Keratinocyte (primary cell): ENCODE measurements at regions not wholly inside any gene's neighbourhood (a gene's known extent, or its start where the extent isn't known, plus 50 kb on each side); places are given as distances from the start of the nearest gene placed in this dataset.

ENCODE experiments used
- DNase-seq: peaks from one replicate; pipeline ENCODE4 v3.0.0-alpha.2; 2011; ENCODE audit warnings: low read depth, missing footprints, low spot score
- FAIRE-seq: peaks from 2 replicates; lab custom pipeline; 2011; peaks lifted over from hg19 to GRCh38; lab: Jason Lieb, UNC
- H2AFZ ChIP-seq: 2 replicates; pipeline ENCODE4 v1.6.0; 2012; ENCODE audit warnings: low read length, control low read depth, inconsistent platforms; ENCODE audit not compliant: control insufficient read depth
- H3K27ac ChIP-seq: 2 replicates; pipeline ENCODE4 v1.5.1; 2011; ENCODE audit warnings: low read length; ENCODE audit not compliant: control insufficient read depth, insufficient read depth
- H3K27me3 ChIP-seq: 3 replicates; pipeline ENCODE4 v1.6.0; 2011; ENCODE audit warnings: low read length; ENCODE audit not compliant: control insufficient read depth, insufficient read depth; ENCODE audit errors: extremely low read depth
- H3K36me3 ChIP-seq, 2 experiments: 2 replicates in 1 of 2; 3 replicates in 1 of 2; pipeline ENCODE4 v1.5.1; 2011; ENCODE audit warnings: low read length in 2 of 2, mild to moderate bottlenecking in 1 of 2; ENCODE audit not compliant: control insufficient read depth in 2 of 2, insufficient read depth in 2 of 2; ENCODE audit errors: extremely low read depth in 1 of 2
- H3K4me1 ChIP-seq: 3 replicates; pipeline ENCODE4 v1.5.1; 2011; ENCODE audit warnings: low read length; ENCODE audit not compliant: control insufficient read depth, insufficient read depth; ENCODE audit errors: extremely low read depth
- H3K4me2 ChIP-seq: 3 replicates; pipeline ENCODE4 v1.6.0; 2011; ENCODE audit warnings: low read depth, low read length; ENCODE audit not compliant: control insufficient read depth, insufficient read depth; ENCODE audit errors: extremely low read depth
- H3K4me3 ChIP-seq, 3 experiments: fragments of 200-600 bp in 1 of 3; sonication (generic) in 1 of 3; 2 replicates in 2 of 3; 3 replicates in 1 of 3; pipeline ENCODE4 v1.5.1; 2011 to 2016; ENCODE audit warnings: low read length in 3 of 3, mild to moderate bottlenecking in 3 of 3, control low read depth in 2 of 3, inconsistent platforms in 1 of 3, low read depth in 1 of 3, mixed read lengths in 1 of 3, mixed run types in 1 of 3, moderate library complexity in 1 of 3; ENCODE audit not compliant: control insufficient read depth in 2 of 3, insufficient read depth in 2 of 3; ENCODE audit errors: extremely low read depth in 1 of 3
- H3K79me2 ChIP-seq: 2 replicates; pipeline ENCODE4 v1.6.0; 2012; ENCODE audit warnings: low read length; ENCODE audit not compliant: control insufficient read depth, insufficient read depth
- H3K9ac ChIP-seq: 3 replicates; pipeline ENCODE4 v1.6.0; 2011; ENCODE audit warnings: low read length; ENCODE audit not compliant: control insufficient read depth, insufficient read depth; ENCODE audit errors: extremely low read depth
- H3K9me1 ChIP-seq: 3 replicates; pipeline ENCODE4 v1.6.0; 2011; ENCODE audit warnings: low read length; ENCODE audit not compliant: control insufficient read depth, insufficient read depth; ENCODE audit errors: extremely low read depth
- H3K9me3 ChIP-seq: 2 replicates; pipeline ENCODE4 v1.5.1; 2012; ENCODE audit warnings: low read depth, low read length; ENCODE audit not compliant: control insufficient read depth
- H4K20me1 ChIP-seq: 3 replicates; pipeline ENCODE4 v1.6.0; 2011; ENCODE audit warnings: low read length; ENCODE audit not compliant: control insufficient read depth, insufficient read depth; ENCODE audit errors: extremely low read depth
- CTCF ChIP-seq, 3 experiments: IDR thresholded peaks in 1 of 3; conservative IDR thresholded peaks in 1 of 3; optimal IDR thresholded peaks in 1 of 3; 2 replicates in 2 of 3; 3 replicates in 1 of 3; pipeline versions ENCODE3 to v1.5.1; 2011; ENCODE audit warnings: low read length in 3 of 3, mild to moderate bottlenecking in 3 of 3, moderate library complexity in 2 of 3, control low read depth in 1 of 3, inconsistent platforms in 1 of 3; ENCODE audit not compliant: insufficient read depth in 2 of 3; ENCODE audit errors: extremely low read depth in 1 of 3
- EZH2 ChIP-seq: IDR thresholded peaks from one replicate; pipeline ENCODE4 v1.6.1; 2012; ENCODE audit warnings: inconsistent platforms, mild to moderate bottlenecking, low read length, moderate library complexity
- dilution Hi-C: fragments of 300-500 bp; cut with MboI; formaldehyde crosslinking; loops from one replicate; pipeline ENCODE4 v1.7.0; 2020; ENCODE audit warnings: low sequenced_read_pairs; ENCODE audit not compliant: extremely low pct_ligation_motif_present

- no peak for TF ChIP-seq CTCF (optimal IDR thresholded peaks at IDR 0.05 in 1 of 3, IDR thresholded peaks at IDR 0.05 in 1 of 3, conservative IDR thresholded peaks at IDR 0.05 in 1 of 3; ENCODE audit: extremely low read depth in 1 of 3, insufficient read depth in 2 of 3, low read length in 3 of 3)
- no peak for TF ChIP-seq EZH2
- Histone ChIP-seq H3K4me2 (no peak overlapping the region), H3K79me2 (no peaks in the 10 kb centered on the region), H3K4me3 (no peak overlapping the region), H2AFZ (no peak overlapping the region), H4K20me1 (no peaks in the 10 kb centered on the region), H3K9ac (no peak overlapping the region), H3K27ac (no peak overlapping the region), H3K36me3 (no peaks in the 10 kb centered on the region), H3K4me1 (no peaks in the 10 kb centered on the region), H3K27me3 (no peaks in the 10 kb centered on the region), H3K9me3 (no peaks in the 10 kb centered on the region), H3K9me1 (no peaks in the 10 kb centered on the region)
- no peak for DNase-seq
- dilution Hi-C loops = no loop called here
- no peak for FAIRE-seq
These were observed 550.0 kb upstream of the TUSC1 start for GRCh38 chr9:26228273-26228672.

- no peak for DNase-seq
- H3K27ac ChIP-seq = no peak overlapping the region
- H3K9me1 ChIP-seq = no peaks in the 10 kb centered on the region
- no peak for TF ChIP-seq CTCF (optimal IDR thresholded peaks at IDR 0.05 in 1 of 3, IDR thresholded peaks at IDR 0.05 in 1 of 3, conservative IDR thresholded peaks at IDR 0.05 in 1 of 3; ENCODE audit: extremely low read depth in 1 of 3, insufficient read depth in 2 of 3, low read length in 3 of 3)
- no peak for TF ChIP-seq EZH2
- H3K4me3 ChIP-seq = no peak overlapping the region
- no peaks in the 10 kb centered on the region for H3K79me2 ChIP-seq
- no peak overlapping the region for H2AFZ ChIP-seq
- H3K9ac ChIP-seq = no peak overlapping the region
- no peaks in the 10 kb centered on the region for H4K20me1 ChIP-seq
- H3K9me3 ChIP-seq = no peaks in the 10 kb centered on the region
- no peaks in the 10 kb centered on the region for H3K36me3 ChIP-seq
- FAIRE-seq = no peak
- H3K27me3 ChIP-seq = no peaks in the 10 kb centered on the region
- H3K4me2 ChIP-seq = no peak overlapping the region
- dilution Hi-C loops = no loop called here
- H3K4me1 ChIP-seq = no peaks in the 10 kb centered on the region
These were observed 543.0 kb upstream of the TUSC1 start for GRCh38 chr9:26221290-26221689.
